ENCODE measurements at regions not wholly inside any gene's neighbourhood (a gene's known extent, or its start where the extent isn't known, plus 50 kb on each side); places are given as distances from the start of the nearest gene placed in this dataset.

DNA sequence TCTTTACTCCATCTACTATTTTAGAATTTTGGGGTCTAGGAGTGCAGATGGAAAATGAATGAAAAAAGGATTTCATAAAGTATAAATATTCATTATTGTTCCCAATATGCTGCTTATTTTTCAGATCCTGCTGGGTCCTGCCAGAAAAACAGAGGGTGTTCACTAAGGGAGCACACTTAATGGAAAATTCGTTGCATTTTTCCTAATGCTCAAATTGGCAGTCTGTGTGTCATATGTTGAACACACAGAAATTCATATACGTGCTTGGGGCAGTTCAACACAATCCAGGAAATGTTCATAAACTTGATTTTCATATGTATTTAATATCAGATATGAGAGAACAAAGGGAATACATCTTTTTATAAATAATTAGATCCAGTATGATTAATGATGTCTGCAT is 1019.4 kb downstream of the EPHA7 start:
- TF ChIP-seq, protein P1, sequence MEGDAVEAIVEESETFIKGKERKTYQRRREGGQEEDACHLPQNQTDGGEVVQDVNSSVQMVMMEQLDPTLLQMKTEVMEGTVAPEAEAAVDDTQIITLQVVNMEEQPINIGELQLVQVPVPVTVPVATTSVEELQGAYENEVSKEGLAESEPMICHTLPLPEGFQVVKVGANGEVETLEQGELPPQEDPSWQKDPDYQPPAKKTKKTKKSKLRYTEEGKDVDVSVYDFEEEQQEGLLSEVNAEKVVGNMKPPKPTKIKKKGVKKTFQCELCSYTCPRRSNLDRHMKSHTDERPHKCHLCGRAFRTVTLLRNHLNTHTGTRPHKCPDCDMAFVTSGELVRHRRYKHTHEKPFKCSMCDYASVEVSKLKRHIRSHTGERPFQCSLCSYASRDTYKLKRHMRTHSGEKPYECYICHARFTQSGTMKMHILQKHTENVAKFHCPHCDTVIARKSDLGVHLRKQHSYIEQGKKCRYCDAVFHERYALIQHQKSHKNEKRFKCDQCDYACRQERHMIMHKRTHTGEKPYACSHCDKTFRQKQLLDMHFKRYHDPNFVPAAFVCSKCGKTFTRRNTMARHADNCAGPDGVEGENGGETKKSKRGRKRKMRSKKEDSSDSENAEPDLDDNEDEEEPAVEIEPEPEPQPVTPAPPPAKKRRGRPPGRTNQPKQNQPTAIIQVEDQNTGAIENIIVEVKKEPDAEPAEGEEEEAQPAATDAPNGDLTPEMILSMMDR (IDR thresholded peaks at IDR 0.05), result no peak
- TF ChIP-seq POLR2AphosphoS5 (IDR thresholded peaks at IDR 0.05; ENCODE audit: insufficient read depth in 1 of 2, low read depth in 1 of 2), result no peak
- TF ChIP-seq POLR2A (IDR thresholded peaks at IDR 0.05), result no peak
